Tibial nerve (tissue), 4 donors: ENCODE measurements at regions not wholly inside any gene's neighbourhood (a gene's known extent, or its start where the extent isn't known, plus 50 kb on each side); places are given as distances from the start of the nearest gene placed in this dataset.
A peak's percentile ranks its signal among the peaks of the same experiment; 100 is the strongest.

Source experiments
- DNase-seq, 2 donors: peaks; one replicate each; pipeline ENCODE4 v3.0.0-alpha.2; 2019; ENCODE audit warnings: low spot score in 2 of 2
- H3K27ac ChIP-seq, 4 donors: fragments of 200-600 bp; sonication (generic) in 3 of 4; one replicate each; pipeline ENCODE4 v1.5.1; 2017 to 2019; ENCODE audit warnings: mild to moderate bottlenecking in 1 of 4
- H3K27me3 ChIP-seq, 2 donors: fragments of 200-600 bp; sonication (generic) in 1 of 2; one replicate each; pipeline versions ENCODE4 v1.5.1 to v1.6.0; 2017 to 2019
- H3K36me3 ChIP-seq, 3 donors: fragments of 200-600 bp; sonication (generic); one replicate each; pipeline ENCODE4 v1.5.1; 2018 to 2019
- H3K4me1 ChIP-seq, 4 donors: fragments of 200-600 bp; sonication (generic) in 3 of 4; one replicate each; pipeline ENCODE4 v1.5.1; 2017 to 2019
- H3K4me3 ChIP-seq, 4 donors: fragments of 200-600 bp; sonication (generic) in 3 of 4; one replicate each; pipeline ENCODE4 v1.5.1; 2017 to 2019; ENCODE audit warnings: mild to moderate bottlenecking in 1 of 4, moderate library complexity in 1 of 4
- H3K9me3 ChIP-seq, 4 donors: fragments of 200-600 bp; sonication (generic) in 3 of 4; one replicate each; pipeline ENCODE4 v1.5.1; 2017 to 2019
- EP300 ChIP-seq, 2 donors: sonication (generic); formaldehyde crosslinking; IDR thresholded peaks; one replicate each; pipeline ENCODE4 v1.6.1; 2017; ENCODE audit warnings: antibody characterized with exemption in 2 of 2, mild to moderate bottlenecking in 1 of 2
- POLR2A ChIP-seq, 2 donors: fragments of 450-650 bp; IDR thresholded peaks; one replicate each; pipeline ENCODE4 v1.6.1; 2017; ENCODE audit warnings: antibody characterized with exemption in 2 of 2, mild to moderate bottlenecking in 2 of 2, moderate library complexity in 2 of 2
- WGBS, 2 donors: methylation state at CpG; one replicate each; pipeline ENCODE4 v1.1.5; 2018; 5-methylcytosine and 5-hydroxymethylcytosine counted together
- TF ChIP-seq, protein P1 (sequence below), 5 experiments: fragments of 200-600 bp in 3 of 5; fragments of 450-650 bp in 2 of 5; sonication (generic) in 3 of 5; IDR thresholded peaks; one replicate each; pipeline ENCODE4 v1.5.1; 2016 to 2019; ENCODE audit warnings: antibody characterized with exemption in 5 of 5, mild to moderate bottlenecking in 3 of 5, moderate library complexity in 2 of 5

DNA sequence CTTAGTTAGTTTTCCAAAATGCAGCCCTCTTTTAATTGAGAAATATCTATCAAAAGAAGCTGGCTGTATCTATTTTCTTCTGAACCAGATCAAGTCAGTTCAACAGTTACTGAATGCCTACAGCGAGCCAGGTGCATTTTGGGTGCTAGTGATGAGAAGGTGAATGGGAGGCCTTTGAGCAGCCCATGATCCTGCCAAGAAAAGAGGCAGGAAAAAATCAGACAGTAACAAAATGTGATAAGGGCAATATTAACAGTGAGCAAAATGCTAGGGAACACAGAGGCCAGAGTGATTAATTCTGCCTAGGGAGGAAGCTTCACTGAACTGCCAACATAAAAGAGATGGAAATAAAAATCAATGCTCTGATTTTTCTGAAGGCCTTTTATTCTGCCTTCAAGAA lies 248.5 kb downstream of the SNCA start:
- Histone ChIP-seq H3K9me3 (no peaks in the 10 kb centered on the region), H3K27ac (no peak overlapping the region), H3K36me3 (no peaks in the 10 kb centered on the region), H3K4me1 (no peaks in the 10 kb centered on the region), H3K4me3 (no peak overlapping the region), H3K27me3 (no peaks in the 10 kb centered on the region)
- no peak for DNase-seq
- no peak for TF ChIP-seq POLR2A (IDR thresholded peaks at IDR 0.05)
- TF ChIP-seq EP300 (IDR thresholded peaks at IDR 0.05) = no peak
- TF ChIP-seq, protein P1, sequence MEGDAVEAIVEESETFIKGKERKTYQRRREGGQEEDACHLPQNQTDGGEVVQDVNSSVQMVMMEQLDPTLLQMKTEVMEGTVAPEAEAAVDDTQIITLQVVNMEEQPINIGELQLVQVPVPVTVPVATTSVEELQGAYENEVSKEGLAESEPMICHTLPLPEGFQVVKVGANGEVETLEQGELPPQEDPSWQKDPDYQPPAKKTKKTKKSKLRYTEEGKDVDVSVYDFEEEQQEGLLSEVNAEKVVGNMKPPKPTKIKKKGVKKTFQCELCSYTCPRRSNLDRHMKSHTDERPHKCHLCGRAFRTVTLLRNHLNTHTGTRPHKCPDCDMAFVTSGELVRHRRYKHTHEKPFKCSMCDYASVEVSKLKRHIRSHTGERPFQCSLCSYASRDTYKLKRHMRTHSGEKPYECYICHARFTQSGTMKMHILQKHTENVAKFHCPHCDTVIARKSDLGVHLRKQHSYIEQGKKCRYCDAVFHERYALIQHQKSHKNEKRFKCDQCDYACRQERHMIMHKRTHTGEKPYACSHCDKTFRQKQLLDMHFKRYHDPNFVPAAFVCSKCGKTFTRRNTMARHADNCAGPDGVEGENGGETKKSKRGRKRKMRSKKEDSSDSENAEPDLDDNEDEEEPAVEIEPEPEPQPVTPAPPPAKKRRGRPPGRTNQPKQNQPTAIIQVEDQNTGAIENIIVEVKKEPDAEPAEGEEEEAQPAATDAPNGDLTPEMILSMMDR (IDR thresholded peaks at IDR 0.05) = no peak
- whole genome bisulfite sequencing, 2 donors = 95 to 97% methylated on average over 1 of the region's 1 CpG

DNA sequence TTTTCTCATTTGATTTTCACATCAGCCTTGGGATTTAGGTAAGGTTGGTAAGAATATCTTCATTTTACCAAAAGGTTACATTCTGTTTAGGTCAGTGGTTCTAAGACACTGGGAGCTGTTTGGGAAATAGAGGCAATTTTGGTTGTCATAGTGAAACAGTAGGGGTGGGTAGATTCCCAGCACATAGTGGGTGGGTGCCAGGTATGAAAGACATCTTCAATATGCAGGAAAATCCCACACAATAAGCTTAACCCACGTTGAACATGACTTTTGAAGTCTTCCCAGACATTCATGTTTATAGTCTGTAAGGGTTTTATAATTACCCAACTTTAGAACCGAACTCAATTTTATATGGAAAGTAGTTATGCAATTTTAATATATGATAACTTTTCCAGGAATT lies 249.6 kb downstream of the SNCA start:
- Histone ChIP-seq H3K27ac (no peak overlapping the region), H3K36me3 (no peaks in the 10 kb centered on the region), H3K4me3 (no peak overlapping the region), H3K4me1 (no peaks in the 10 kb centered on the region), H3K27me3 (no peaks in the 10 kb centered on the region), H3K9me3 (no peaks in the 10 kb centered on the region)
- WGBS, 2 donors = 61 to 66% methylated on average over 2 of the region's 2 CpGs
- TF ChIP-seq POLR2A (IDR thresholded peaks at IDR 0.05) (no peak), EP300 (IDR thresholded peaks at IDR 0.05) (no peak)
- TF ChIP-seq, protein P1 (IDR thresholded peaks at IDR 0.05) = no peak
- DNase-seq = no peak

DNA sequence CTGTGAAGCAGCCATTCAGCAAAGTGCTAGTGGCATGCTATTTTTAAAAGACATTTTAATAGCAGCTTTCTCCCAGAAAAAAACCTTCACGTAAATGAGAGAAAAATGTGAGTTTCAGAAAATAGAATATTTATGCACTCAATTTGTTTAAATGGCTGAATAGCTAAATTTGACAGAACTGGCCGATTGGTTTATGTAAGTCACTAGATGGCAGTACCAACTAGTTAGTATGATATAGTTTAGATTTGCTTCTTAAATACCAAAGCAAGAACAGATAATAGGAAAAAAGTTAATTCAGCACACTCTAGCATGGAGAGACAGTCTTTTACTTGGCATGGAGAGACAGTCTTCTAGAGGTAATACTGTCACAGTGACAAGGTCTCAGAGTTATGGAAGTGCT lies 250.1 kb downstream of the SNCA start:
- Histone ChIP-seq H3K27me3 (no peaks in the 10 kb centered on the region), H3K4me3 (no peak overlapping the region), H3K9me3 (no peaks in the 10 kb centered on the region), H3K27ac (no peak overlapping the region), H3K36me3 (no peaks in the 10 kb centered on the region), H3K4me1 (no peaks in the 10 kb centered on the region)
- no peak for DNase-seq
- TF ChIP-seq POLR2A (IDR thresholded peaks at IDR 0.05) = no peak
- TF ChIP-seq EP300 (IDR thresholded peaks at IDR 0.05) = no peak
- TF ChIP-seq, protein P1 (IDR thresholded peaks at IDR 0.05) = peak in 1 of 5 experiments; percentile 14
- 36 to 46% methylated on average over 2 of the region's 2 CpGs for WGBS, 2 donors

DNA sequence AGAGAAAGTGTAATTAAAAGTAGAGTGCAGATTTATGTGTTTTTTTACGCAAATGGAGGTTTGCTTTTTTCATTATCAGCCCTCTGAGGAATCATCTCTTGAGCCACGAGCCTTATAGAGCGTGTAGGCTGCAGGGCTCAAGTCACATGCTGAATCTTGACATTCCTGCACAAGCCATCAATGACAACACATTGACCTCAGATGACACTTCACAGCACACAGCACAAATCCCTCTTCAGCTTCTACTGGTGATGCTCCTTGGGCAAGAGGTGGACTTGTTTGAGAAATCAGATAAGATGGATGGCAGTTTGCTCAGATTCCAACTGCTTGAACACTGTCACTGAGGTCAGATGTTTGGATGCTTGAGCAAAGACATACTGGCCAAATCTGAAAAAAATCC lies 250.6 kb downstream of the SNCA start:
- no peak for TF ChIP-seq EP300 (IDR thresholded peaks at IDR 0.05)
- no peak for TF ChIP-seq POLR2A (IDR thresholded peaks at IDR 0.05)
- TF ChIP-seq, protein P1 (IDR thresholded peaks at IDR 0.05) = no peak
- Histone ChIP-seq H3K4me1 (no peaks in the 10 kb centered on the region), H3K9me3 (no peaks in the 10 kb centered on the region), H3K27me3 (no peaks in the 10 kb centered on the region), H3K36me3 (no peaks in the 10 kb centered on the region), H3K27ac (no peak overlapping the region), H3K4me3 (no peak overlapping the region)
- WGBS, 2 donors = 51 to 53% methylated on average over 3 of the region's 3 CpGs
- DNase-seq = no peak

DNA sequence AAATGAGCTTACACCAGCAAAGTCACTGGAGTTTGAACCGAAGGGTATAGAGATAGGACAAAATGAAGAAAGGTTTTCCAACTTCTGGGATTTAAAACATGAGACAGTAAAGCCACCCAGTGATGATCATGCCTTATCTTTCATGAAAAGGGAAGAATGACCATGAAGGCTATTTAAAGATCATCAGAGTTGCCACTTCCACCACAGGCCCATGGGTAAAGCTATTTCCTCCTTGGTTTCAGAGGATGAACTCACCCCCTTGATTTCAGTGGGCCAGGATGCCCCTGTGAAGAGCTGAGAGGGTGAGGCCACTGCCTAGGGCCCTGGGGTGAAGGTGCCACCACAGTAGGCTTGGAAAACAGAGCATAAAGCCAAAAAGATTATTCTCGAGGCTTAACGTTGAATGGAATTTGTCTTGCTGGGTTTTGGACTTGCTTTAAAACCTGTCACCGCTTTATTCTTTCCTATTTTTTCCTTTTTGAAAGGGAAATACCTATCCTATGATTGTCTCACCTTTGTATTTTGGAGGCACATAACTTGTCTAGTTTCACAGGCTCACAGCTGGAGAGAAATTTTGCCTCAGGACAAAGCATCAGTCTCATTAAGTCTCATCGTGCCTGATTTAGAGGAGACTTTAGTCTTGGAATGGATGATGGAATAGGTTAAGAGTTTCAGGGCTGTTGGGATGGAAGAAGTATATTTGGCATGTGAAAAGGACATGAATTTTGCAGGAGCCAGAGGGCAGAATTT lies 254.0 kb downstream of the SNCA start:
- no peak overlapping the region for H3K4me3 ChIP-seq
- WGBS, 2 donors = 87 to 92% methylated on average over 5 of the region's 5 CpGs
- H3K36me3 ChIP-seq = no peaks in the 10 kb centered on the region
- no peaks in the 10 kb centered on the region for H3K9me3 ChIP-seq
- DNase-seq = no peak
- no peak overlapping the region for H3K27ac ChIP-seq
- H3K27me3 ChIP-seq = no peaks in the 10 kb centered on the region
- no peaks in the 10 kb centered on the region for H3K4me1 ChIP-seq
- TF ChIP-seq, protein P1 (IDR thresholded peaks at IDR 0.05) = no peak
- TF ChIP-seq POLR2A (IDR thresholded peaks at IDR 0.05) (no peak), EP300 (IDR thresholded peaks at IDR 0.05) (no peak)
